ENCODE measurements at regions not wholly inside any gene's neighbourhood (a gene's known extent, or its start where the extent isn't known, plus 50 kb on each side); places are given as distances from the start of the nearest gene placed in this dataset.
A peak's percentile ranks its signal among the peaks of the same experiment; 100 is the strongest.
"Not testable (repeated sequence)": the region's sequence is repeated elsewhere in the genome, so short reads cannot be mapped to it uniquely, and the experiment has no call there.

DNA sequence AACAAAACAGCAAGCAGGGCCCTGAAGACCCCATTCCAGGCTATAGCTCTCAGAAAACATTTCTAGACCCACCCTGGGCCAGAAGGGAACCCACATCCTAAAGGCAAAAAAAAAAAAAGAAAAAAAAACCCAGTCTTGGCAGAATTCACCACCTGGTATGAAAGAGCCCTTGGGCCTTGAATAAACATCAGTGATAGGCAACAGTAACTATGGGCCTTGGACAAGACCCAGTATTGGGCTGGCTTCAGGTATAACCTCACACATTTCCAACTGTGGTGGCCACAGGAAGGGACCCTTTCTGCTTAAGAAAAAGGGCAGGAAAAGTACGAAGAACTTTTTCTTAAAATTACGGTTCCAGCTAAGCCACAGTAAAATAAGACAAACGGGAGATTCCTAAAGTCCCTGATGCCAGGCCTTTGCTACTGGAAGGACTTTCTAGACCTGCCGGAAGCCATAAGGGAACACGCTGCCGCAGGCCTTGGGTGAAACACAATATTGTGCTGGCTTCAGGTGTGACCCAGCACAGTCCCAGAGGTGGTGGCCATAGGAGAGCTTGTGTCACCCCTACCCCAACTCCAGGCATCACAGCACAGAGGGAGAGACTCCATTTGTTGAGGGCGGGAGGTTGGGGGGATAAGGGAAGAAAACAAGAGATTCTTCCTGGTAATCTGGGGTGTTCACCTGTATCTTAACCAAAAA lies 505.2 kb upstream of the RGMB start:
- DNase-seq, result no peak

DNA sequence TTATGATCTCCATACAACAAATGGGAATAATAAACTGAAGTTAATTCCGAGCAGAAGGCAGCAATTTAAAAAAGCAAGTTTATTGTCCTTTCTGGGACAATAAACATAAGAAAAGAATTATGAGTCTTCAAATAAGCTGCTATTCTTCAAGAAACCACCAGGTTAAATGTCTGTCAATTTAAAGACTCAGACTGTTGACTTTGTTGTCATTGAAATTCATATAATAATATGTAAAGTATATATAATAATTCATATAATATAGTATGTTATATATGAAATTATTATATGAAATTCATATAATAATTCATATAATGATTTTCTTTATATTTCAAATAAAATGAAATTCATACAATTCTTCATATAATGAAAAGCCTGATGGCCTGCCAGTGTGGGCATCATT lies 497.5 kb upstream of the RGMB start:
- no peak for DNase-seq

DNA sequence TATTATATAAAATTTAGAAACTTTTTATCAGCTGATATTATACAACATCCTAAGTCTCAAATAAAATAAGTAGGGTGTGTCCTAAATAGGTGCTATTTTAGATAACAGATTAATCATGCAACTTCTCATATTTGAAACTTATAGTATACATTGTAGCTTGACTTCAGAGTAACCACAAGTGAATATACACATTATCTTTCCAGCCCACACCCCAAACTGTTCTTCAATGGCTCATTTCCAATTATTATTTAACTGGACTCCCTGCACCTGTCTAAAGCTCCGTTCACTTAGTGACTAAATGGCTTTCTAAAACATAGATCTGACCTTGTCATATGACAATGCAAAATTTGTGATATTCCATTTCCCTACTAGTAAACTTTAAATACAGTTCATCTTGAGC lies 490.9 kb upstream of the RGMB start:
- DNase-seq, result no peak

DNA sequence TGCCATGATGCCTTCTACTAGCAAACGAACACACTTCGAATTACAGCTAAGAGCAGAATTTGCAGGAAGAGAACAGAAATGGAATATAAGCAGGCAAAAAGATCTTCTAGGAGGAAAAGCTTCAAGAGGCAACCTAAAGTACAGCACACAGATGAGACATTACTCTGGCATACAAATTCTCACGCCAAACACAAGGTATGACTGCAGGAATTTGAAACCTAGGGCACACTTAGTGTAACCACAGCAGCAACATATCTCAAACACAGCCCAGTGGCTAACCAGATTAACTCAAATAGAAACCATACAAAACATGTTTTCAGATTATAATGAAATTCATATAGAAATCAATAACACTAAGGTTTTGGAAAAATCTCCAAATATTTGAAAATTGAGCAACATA lies 481.0 kb upstream of the RGMB start:
- DNase-seq, result no peak

DNA sequence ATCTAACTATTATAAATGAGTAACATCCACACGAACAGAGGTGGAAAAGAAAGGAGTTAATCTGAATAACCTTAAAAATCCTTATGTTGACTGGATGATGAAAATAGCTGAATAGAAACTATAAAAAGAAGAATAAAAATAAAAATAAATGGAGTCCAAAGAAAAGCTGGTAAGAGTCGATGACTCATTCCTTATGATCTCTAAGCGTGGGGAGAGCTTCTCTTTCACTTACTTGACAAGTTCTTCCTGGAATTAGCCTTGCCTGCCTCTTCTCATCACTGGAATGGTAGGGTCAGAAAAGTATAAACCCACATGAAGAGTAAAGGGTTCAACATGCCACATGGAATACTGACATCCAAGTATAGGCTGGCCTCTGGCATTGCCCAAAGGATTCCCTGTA lies 477.0 kb upstream of the RGMB start:
- DNase-seq, result no peak

DNA sequence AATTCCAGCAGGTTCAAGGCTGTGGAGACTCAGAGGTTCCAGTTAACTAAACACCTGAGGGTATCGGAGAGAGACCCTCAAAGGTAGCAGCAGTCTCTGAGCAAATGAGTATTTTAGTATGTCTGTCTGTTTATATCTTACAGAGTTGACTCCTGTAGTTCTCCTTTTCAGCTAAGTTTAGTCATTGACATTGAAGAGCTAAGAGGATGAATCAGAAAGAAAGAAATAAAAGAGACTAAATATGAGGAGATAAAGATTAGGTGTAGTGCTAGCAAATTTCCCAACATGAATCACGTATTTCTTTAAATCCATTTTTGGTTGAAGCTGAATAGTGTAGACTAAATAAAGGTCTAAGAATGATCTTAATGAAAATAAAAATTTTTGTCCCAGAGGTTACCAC lies 474.0 kb upstream of the RGMB start:
- no peak for DNase-seq

DNA sequence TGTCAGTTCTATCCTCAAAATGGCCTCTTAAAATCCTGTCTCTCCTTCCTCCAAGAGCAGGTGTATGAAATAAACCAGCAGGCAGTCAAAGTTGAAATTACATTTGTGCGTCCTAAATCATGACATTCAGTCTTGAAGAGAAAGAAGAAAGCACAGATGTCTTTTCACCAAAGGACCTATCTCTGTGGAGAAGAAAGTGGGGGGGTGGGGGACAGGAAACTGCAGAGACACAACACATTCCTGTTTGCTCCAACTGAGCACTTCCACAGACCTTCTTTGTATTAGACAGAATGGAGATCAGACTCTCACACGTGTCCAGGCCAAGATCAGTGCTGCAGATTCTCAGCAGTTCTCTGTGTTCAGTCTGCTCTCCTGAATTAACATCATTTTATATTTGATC lies 471.9 kb upstream of the RGMB start:
- peak in 10 of 58 donors; percentile 1 to 16 (median 5) for DNase-seq

DNA sequence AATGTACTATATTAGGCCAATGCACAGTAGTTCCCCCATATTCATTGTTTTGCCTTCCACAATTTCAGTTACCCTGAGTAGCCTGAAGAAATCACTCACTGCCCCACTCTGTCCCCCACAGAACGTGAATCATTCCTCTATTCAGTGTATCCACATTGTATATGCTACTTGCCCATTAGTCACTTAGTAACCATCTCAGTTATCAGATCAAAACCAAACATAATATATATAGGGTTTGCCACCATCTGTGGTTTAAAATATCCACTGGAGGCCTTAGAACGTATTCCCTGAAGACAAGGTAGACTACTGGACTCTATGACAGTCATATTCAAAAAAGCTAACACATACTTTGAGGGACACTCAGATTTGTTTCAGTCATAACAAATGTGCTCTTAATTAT lies 465.7 kb upstream of the RGMB start:
- DNase-seq, result no peak

DNA sequence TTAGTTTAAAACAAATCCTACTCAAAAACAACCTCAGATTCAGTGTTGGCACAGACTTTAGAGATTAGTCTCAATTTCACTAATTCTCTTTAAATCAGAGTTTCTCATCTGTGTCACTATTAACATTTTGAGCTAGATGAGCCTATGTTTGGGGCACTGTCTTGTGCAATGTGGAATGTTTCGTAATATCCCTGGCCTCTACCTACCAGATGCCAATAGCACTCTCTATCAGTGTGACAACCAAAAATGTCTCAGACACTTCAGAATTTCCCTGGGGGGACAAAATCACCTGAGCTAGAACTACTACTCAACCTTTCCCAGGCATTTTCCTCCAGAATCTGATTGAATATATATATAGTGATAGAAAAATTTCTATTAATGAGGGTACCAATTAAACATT lies 465.2 kb upstream of the RGMB start:
- DNase-seq, result no peak

DNA sequence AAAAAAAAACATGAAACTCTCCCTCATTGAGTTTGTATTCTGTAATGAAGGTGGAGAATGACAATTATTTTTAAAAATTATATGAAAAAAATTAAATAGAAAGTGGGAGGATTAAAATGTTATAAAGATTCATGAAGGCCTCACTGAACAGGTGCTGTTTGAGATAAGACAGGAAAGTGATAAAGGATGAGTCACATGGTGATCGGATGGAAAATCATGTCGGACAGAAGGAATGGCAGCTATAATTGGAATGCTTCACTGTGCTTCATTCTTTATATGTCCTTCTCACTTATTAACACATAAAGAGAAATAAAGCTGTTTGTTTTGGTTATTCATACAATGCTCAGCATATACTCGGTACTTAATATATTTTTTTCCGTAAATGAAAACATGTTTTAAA lies 464.5 kb upstream of the RGMB start:
- DNase-seq, result no peak

DNA sequence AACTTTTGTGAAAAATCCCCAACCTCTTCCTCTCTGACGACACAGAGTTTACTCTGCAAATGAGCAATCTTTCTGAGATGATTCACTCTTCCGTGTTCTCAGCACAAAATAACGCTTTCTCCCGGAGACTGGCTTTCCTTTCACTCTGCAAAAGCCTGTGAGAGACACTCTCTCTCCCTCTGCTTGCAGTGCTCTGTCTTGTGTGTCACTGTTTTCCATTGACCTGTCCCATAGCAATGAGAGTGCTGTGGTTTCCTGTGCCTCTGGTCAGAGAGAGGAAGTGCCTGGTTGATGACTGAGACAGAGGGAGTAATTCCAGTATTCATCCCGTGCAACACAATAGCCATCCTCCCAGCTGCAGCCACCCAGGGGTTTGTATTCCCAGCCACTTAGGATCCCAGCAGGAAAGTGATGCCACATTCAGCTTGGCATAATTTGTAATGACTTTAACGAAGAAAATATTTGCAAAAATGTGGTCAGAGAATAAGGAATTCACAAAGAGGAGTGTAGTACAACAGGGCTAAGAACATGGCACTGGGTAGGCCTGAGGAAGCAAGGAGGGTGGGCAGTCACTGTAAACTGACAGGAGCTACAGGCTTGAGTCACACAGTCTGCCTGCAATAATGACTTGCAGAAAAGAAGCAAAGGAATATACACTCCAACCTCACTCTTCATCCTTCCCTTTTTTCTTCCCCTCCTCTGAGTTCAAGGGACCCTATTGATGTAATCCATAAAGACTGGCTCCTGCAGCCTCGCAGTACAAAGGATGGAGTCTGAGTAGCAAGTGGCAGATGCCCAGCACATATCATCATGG lies 463.5 kb upstream of the RGMB start:
- DNase-seq, result peak in 14 of 58 donors; percentile 1 to 29 (median 8)

DNA sequence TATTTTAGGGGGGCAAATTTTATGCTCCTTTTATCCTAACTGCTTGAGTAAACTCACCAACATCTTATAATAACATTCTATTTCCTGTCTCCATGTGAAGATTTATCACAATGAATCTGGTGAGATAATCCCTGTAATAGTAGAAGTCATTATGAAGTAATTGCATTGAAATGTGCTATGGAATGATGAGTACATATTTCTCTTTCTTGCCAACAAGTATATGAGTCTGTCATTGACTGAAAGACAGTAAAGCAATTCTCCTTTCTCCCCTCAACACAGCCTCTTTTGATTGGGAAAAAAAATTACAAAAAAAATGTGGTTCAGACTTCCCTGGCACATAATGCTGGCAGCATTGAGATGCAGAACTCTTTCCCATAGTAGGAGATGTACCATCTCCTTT lies 459.2 kb upstream of the RGMB start:
- no peak for DNase-seq

DNA sequence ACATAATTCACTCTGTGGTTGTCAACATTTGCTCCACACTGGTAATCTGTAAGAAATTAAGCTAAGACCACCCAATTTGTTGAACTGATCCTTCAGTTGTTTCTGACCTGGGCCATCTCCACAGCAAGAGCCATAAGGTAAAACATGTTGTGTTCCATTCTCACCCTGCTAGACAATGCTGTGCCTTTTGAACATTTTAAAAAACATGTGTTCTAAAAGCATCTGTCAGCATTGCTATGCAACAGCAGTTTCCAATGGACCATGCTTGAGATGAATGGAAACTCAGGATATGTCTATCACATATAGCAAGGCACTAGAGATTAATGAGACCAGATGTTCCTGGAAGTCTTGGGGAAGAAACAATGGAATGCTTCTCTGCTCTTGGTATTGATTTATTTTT lies 455.1 kb upstream of the RGMB start:
- DNase-seq, result no peak

DNA sequence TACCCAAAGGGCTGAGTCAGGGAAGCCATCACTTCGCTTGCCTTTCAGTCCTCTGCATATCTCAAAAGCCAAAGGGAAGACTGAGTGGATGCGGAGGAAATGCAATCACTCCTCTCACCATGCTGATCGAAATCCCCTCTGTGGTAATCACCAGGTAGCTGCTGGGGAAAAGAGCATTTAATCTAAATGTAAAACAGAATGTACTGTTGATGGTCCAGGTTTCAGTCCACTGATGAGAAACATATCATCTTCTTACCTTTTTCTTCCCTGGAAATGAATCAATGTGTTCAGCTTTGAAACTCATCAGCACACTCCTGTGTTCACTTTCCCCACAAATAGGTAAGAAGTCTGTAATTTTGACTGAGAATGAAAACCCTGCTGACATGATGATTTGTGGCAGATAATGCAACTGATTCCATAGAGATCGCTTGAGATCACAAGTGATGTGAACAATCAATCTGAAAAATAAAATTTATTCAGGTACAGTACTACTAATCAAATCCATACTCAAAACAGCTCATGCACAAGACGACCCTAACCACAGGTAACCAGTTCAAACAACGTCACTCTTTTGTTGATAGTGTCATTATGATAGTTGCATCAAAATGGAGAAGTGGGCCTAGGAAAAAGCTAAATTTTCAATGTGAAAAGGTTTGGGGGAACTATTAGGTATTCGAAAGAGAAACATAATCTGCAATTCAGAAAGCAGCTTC lies 454.0 kb upstream of the RGMB start:
- no peak for DNase-seq

DNA sequence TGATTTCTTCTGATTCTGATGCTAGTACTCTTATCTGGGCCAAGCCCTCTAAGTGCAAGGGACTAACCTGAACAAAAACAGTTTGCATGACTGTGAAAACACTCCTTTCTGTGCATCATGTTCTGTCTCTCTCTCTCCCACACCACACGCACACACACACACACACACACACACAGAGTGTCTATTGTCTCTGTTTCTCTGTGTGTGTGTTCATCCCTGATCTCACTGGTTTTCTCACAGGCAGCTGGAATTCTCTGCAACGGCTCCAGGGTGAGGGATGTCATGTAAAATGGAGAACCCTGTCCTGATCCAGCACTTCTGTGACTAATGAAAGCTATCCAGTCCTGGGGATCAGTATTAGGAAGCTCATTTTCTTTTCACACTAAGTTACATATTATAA lies 453.1 kb upstream of the RGMB start:
- peak in 6 of 58 donors; percentile 0 to 22 (median 6) for DNase-seq

DNA sequence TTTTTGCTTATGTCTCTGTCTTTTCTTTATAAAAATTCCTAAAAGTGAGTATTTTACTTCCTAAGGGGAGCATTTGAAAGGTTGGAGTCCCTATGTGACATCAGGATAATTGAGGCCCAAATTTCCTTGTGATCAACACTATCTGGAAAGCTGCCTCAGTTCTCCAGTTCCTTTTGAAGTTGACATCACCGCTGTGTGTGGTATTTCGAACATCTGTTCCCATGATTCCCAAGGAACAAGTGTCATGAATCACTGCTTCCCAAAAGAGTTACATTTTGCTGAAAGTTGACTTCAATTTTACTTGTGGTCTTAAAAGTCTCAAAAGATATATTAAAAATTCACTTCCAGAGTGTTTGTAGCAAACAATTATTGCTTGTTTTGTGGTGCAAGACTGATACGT lies 452.1 kb upstream of the RGMB start:
- DNase-seq, result no peak

DNA sequence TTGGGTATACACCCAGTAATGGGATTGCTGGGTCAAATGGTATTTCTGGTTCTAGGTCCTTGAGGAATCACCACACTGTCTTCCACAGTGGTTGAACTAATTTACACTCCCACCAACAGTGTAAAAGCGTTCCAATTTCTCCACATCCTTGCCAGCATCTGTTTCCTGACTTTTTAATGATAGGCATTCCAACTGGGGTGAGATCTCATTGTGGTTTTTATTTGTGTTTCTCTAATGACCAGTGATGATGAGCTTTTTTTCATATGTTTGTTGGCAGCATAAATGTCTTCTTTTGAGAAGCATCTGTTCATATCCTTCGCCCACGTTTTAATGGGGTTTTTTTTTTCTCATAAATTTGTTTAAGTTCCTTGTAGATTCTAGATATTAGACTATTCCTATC lies 448.3 kb upstream of the RGMB start:
- DNase-seq, result not testable (repeated sequence)

DNA sequence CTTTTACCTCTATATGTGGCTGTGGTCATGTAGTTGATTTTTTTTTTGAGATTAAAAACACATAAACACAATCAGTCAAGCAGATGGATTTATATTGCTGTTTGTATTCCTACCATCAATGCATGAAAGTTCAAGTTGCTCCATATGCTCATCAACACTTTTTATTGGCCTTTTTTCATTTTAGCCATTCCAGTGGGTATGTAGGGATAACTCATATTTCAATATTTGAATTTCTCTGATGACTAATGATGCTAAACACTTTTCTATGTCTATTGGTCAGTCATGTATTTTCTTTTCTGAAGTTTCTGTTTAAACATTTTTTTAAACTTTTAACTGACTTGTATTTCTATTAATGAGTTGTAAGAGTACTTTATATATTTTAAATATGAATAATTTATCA lies 445.4 kb upstream of the RGMB start:
- no peak for DNase-seq

DNA sequence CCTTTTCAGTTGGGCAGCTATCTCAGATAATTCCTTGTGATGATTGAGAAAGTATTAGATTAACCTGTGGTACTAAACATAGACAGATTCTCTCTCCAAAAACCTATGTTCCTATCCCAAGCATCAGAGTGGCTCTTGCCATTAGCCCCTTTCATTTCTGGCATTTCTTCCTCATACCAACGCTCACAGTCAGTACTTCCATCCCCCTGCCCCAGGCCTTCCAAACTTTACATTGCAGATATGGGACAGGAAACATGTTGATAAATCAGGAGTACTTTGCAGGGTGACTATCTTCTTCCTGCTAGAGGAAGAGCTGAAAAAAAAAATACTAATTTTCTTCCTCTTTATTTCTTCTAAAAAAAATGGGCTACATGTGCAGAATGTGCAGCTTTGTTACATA lies 442.6 kb upstream of the RGMB start:
- DNase-seq, result no peak

DNA sequence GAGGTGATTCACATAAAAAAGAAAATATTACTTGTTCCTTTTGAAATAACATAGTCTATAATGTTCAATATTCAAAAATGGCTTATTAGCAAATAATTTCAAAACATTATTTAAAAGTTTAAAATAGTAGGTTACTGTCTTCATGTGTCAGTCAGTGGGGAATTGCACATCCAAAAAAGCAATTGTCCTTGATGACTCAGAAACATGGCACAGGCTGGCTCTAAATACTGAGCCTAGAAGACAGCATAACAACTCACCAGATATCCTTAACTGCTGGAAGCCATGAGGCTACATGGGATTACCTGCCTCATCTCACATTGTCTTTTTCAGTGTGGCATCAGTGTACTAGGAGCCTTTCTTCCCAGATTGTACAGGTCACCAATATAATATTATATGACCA lies 439.5 kb upstream of the RGMB start:
- no peak for DNase-seq

DNA sequence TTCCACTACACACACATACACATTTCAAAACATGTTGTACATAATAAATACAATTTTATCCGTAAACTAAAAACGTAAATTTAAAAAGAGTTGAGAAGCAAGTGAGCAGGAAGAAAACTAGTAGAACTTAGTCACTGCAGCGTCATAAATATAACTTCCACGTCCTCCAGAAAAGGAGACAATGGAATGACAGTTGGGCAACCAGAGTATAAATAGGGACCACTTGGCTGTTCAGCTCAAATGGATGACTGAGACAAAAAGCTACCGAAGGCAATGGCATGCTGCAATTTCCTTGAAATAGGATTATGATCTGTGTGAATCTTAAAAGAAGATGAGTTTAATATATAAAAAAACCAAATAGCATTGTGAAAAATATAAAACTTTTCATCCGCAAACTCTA lies 438.5 kb upstream of the RGMB start:
- DNase-seq, result no peak

DNA sequence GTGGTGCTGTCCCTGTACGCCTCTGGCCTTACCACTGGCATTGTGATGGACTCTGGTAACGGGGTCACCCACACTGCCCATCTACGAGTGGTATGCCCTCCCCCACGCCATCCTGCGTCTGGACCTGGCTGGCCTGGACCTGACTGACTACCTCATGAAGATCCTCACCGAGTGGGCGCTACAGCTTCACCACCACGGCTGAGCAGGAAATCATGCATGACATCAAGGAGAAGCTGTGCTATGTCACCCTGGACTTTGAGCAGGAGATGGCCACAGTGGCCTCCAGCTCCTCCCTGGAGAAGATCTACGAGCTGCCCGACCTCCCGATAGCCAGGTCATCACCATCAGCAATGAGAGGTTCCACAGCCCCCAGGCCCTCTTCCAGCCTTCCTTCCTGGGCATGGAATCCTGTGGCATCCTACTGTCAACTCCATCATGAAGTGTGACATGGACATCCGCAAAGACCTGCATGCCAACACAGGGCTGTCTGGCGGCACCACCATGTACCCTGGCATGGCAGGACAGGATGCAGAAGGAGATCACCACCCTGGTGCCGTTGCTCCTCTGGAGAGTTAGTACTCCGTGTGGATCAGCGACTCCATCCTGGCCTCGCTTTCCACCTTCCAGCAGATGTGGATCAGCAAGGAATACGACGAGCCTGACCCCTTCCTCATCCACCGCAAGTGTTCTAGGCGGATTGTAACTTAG lies 434.2 kb upstream of the RGMB start:
- DNase-seq, result no peak
